ENCODE measurements at regions not wholly inside any gene's neighbourhood (a gene's known extent, or its start where the extent isn't known, plus 50 kb on each side); places are given as distances from the start of the nearest gene placed in this dataset.
"Not testable (repeated sequence)": the region's sequence is repeated elsewhere in the genome, so short reads cannot be mapped to it uniquely, and the experiment has no call there.

DNA sequence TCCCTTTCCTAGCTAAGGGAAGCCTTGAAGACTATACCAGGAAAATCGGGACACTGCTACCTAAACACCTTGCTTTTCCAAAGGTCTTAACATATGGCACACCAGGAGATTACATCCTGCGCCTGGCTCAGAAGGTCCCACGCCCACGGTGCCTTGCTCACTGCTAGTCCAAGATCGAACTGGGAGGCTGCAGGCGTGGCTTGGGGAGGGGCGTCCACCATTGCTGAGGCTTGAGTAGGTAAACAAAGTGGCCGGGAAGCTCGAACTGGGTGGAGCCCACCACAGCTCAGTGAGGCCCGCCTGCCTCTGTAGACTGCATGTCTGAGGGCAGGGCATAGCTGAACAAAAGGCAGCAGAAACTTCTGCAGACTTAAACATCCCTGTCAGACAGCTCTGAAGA, 459.7 kb upstream of the EYS start:
- not testable (repeated sequence) for FAIRE-seq; DNase-seq (ENCODE audit: low spot score in 2 of 2)

DNA sequence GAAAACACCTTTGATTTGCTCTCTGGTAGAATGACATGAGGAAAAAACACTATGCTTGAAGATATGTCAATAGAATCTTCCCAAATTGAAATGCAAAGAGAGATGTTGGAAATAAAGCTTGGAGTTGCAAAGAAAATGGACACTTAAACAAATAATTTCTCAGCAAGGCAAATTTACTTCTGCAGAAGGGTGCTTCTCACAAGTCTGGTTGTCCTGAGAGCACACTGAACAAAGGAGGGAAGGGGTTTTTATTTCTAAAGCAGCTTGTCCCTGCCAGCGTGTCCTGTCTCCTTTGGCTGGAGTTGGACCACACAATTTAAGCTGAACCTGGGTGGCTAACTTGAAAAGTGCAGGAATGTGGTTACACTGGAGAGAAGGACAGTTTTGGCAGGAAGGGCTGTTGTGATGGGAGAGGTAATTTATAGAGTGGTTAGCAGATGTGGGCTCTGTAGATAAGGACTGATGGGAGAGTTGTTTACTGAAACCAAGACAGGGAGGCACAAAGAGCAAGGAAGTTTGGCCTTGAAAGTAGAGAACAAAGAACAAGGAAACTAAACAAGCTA, 454.6 kb upstream of the EYS start:
- FAIRE-seq (no peak), DNase-seq (ENCODE audit: low spot score in 2 of 2) (no peak)

DNA sequence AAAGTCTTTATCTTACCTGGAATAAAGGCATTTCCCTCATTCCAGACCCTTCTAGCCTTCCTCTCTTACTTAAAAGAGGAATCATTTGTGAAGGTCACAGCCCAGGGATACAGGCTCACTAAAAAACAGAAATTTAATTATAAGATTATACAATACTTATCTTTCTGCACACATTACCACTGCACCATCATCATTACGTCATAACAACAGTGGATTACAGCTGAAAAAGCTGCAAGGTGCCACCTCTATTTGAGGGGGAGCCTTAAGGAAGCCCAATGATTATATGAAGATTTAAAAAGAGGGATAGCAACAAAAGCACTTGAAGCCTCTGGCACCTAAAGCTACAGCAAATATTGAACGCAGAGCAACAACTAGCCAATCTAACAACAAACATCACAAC, 452.9 kb upstream of the EYS start:
- no peak for FAIRE-seq
- no peak for DNase-seq (ENCODE audit: low spot score in 2 of 2)

DNA sequence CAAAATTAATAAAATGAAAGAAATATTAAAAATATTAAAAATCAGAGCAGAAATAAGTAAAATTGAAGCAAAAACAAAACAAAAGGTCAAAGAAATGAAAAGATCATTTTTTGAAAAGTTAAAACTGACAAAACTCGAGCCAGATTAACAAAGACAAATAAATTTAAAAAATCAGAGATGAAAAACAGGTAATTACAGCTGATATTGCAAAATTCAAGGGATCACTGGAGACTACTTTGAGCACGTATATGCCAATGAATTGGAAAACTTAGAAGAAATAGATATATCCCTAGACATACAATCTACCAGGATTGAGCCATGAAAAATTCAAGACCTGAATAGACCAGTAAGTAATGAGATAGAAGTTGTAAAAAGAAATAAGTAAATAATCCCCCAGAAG, 446.2 kb upstream of the EYS start:
- peak; percentile 52 for FAIRE-seq
- DNase-seq (ENCODE audit: low spot score in 2 of 2): no peak

DNA sequence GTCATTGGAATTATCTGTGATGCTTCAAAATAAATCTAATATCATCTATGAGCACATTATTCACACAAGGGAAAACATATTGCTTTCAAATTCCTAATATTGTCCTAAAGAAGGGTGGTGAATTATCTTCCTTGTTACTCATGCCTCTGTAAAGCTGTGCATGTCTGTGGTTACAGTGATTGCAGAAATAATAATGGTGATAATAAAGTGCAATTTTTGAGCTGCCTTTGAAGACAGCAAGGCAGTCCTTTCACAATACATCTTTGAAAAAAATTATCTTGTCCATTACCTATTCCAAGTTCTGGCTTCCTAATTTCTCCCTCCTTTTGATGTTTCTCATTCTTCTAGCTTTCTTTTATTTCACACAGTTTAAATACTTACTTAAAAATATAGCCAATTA, 442.1 kb upstream of the EYS start:
- DNase-seq (ENCODE audit: low spot score in 2 of 2) (no peak), FAIRE-seq (no peak)

DNA sequence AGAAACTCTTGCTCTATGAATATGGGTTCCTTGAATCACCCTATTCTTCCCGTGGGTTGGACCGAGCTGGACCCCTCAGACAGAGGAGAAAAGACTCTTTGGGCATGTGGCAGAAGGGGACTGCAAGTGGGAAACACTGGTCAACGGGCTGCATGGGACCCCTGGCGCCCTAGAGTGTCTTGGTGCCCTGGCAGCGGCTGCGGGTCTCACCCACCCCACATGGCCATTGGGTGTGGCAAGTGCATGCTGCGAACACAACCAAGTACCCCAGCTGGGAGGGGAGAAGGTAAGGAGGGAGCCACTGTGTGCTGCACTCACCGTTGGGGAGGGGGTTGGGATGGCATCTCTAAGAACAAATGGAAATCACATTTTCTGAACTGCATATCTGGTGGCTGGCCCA, 438.8 kb upstream of the EYS start:
- DNase-seq (ENCODE audit: low spot score in 2 of 2): no peak
- FAIRE-seq: no peak

DNA sequence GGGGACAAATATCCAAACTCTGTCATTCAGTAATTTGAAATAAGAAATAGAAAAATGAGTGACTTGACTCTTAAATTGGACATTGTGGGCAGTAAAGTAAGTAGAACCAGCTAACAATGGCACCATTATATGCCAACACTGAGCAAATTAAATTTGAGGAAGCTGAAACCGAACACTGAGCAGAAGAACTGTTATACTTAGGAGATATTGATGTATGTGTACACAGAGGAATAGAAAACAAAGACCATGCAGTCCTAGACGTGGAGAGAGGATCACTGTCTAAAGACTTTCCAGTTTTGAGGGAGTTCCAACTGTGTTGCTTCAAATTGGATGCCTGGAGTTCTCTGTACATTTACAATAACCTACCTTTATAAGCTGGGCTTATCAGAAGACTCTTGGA, 427.0 kb upstream of the EYS start:
- no peak for DNase-seq (ENCODE audit: low spot score in 2 of 2)
- no peak for FAIRE-seq

DNA sequence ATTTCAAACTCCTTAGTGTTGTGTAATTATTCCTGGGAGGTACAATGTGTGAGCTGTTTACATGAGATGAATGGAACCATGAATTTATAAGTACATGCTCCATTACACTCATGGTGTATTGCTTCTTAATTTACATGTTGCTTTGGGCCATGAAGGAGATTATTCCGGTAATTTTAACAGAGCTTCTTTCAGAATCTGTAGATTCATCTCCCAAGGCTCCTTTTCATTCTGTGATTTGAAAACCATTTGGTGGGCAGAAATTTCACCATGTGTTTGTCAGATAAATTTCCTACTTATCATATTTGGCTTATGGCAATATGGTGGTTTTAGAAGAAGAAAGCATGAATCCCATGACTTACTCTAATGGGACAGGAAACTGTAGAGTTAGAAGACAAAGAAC, 421.6 kb upstream of the EYS start:
- DNase-seq (ENCODE audit: low spot score in 2 of 2): no peak
- FAIRE-seq: no peak

DNA sequence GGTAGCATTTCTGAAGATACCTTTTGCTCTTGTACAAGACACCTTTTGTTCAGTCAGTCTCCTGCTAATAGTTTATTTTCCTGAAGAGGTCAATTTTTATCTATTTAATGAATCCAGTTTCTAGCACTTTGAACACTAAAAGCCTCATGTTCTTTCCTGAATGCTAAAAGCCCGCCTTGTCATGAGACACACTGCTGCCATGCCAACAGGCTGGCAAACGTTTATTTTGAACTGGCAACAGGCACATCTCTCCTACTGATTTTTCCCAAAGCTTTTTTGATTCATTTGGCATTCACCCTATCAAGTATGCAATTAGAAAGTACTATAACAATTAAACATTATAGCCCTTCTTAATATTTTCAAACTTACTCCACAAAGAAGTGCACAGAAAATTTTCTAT, 421.2 kb upstream of the EYS start:
- DNase-seq (ENCODE audit: low spot score in 2 of 2) (no peak), FAIRE-seq (no peak)

DNA sequence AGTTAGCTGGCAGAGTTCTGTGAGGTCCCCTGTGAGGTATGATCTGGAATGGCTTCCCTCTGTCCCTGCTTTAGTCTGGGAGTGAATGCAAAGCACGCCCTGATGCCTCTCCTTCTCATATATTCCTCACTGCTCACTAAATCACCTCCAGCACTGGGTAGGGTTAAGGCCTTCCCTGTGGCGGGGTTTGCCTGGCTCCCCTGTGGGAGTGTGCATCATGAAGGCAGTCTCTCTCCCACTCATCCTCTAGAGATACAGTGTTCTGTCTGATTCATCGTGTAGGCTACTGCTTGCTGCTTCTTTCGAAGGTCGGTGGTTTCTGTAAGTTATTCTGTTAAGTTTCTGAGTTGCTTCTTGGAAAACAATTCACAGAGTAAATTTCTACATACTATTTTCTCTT, 420.0 kb upstream of the EYS start:
- DNase-seq (ENCODE audit: low spot score in 2 of 2) (no peak), FAIRE-seq (no peak)

DNA sequence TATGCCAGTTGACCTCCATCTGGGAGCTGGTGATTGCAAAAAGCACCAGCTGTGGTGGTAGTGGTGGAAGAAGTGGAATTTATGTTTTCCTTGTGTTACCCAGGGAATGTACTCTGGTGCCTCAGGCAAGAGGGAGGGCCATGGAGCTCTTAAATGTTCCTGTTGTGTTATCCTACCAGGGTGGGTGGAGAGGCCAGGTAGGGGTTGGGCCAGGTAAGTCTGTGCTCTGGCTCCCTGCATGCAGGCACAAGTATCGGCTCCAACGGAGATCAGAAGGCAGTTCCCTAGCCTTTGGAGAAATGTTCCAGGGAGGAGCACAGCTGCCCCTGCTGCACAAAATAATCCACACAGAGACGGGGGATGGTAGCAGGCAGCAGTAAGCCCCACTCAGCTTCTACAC, 419.3 kb upstream of the EYS start:
- FAIRE-seq (no peak), DNase-seq (ENCODE audit: low spot score in 2 of 2) (no peak)

DNA sequence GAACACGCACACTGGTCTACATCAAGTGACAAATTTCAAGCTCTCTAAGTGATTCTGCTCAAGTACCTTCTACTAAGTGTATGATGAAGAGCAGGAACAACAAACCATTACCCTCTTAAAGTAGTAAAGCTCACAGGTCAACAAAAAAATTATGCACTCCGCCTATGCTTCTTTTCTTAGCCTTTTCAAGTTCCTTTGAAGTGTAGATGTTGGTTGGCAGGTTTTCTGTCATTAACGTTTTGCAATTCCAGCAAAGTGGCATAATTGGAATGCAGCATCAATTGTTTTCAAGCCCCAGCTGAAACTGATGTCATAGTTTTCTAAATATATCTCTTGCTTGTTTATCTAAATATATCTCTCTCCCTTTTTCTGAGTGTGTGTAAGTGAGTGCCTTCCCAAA, 396.9 kb upstream of the EYS start:
- no peak for DNase-seq (ENCODE audit: low spot score in 2 of 2)

DNA sequence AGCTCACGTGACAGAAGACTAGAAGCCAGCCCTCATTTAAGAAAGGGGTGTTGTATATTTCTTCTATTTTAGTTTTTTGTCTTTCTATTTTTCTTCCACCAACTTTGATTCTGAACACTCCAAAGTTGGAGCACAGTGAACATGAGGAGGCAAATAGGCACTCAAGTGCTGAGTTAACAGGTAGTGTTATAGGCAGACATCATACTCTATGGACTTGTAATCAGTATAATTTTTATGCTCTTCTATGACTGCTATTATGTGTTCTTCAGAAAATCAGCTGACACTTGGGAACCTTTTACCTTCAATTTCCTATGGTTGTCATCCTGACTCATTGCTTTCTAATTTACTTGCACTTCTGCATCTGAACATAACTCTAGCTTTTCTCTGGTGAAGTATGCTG, 396.3 kb upstream of the EYS start:
- FAIRE-seq (no peak), DNase-seq (ENCODE audit: low spot score in 2 of 2) (no peak)

More for the DNA sequence above, 396.9 kb upstream of the EYS start:
- no peak for FAIRE-seq

DNA sequence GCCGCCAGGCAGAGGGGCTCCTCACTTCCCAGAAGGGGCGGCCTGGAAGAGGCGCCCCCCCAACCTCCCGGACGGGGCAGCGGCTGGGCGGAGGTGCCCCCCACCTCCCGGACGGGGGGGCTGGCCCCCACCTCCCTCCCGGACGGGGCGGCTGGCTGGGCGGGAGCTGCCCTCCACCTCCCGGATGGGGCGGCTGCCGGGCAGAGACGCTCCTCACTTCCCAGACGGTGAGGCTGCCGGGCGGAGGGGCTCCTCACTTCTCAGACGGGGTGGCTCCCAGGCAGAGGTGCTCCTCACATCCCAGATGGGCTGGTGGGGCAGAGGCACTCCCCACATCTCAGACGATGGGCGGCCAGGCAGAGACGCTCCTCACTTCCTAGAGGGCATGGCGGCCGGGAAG, 389.7 kb upstream of the EYS start:
- FAIRE-seq (no peak), DNase-seq (ENCODE audit: low spot score in 2 of 2) (no peak)

DNA sequence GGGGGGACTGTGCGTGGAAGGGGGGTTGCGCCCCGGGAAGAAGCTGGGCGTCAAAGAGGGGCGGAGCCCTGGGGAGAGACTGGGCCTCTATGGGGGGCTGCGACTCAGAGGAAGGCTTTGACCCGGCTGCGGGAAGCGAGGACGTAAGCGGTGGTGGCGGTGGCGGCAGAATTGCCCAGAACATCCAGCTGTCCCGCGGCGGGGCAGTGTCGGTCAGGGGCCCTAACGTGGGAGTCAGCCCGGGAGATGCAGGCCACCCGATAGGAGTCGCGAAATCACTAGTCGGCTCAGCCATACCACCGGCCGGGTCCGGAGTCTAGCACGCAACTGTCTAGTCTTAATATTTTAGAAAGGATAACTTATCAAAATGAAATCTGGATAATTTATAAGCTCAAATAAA, 387.6 kb upstream of the EYS start:
- FAIRE-seq: no peak
- DNase-seq (ENCODE audit: low spot score in 2 of 2): no peak

DNA sequence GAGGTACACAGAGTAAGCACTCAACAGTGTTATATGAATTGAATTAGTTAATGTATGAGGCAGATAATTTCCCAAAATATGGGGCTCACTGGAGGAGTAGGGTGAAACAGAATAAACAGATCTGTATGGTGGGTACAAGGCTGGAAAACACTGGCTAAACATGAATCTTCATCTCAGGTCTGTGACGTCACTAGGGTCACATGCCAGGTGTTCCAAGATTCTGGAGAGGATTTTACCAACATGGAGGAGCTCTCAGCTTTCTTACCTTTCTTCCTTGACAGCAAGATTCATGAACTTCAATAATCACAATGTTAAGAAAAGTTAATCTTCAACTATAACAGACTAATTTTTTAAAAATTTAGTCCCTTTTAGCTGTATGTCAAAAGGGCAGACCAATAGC, 385.3 kb upstream of the EYS start:
- not testable (repeated sequence) for DNase-seq (ENCODE audit: low spot score in 2 of 2); FAIRE-seq

DNA sequence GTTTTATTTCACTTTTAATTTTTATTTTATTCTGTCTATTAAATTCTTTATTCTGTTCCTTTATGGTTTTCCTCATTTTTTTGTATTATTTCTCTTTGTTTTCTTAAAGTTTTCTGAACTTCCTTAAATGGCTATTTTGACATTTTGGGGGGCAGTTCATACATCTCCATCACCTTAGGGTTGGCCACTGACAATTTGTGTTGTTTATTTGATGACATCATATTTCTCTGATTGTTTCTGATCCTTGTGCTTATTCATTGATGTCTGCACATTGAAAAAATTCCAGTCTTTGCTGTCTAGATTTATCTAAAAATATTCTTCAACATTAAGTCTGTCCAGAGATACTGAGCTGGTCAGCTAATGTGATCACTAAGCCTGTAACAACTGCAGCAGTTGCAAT, 379.5 kb upstream of the EYS start:
- FAIRE-seq (no peak), DNase-seq (ENCODE audit: low spot score in 2 of 2) (no peak)

DNA sequence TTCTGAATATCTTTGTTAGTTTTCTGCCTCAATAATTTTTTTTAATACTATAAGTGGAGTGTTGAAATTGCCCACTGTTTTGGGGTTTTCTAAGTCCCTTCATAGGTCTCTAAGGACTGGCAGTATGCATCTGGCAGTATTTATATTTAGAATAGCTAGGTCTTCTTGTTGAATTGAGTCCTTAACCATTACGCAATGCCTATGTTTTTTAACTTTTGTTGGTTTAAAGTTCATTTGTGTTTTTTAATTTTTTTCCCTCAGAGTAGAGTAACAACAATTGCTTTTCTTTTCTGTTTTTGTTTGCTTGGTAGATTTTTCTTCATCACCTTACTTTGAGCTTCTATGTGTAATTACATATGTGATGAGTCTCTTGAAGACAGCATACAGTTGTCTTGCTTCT, 375.9 kb upstream of the EYS start:
- DNase-seq (ENCODE audit: low spot score in 2 of 2): no peak
- no peak for FAIRE-seq

DNA sequence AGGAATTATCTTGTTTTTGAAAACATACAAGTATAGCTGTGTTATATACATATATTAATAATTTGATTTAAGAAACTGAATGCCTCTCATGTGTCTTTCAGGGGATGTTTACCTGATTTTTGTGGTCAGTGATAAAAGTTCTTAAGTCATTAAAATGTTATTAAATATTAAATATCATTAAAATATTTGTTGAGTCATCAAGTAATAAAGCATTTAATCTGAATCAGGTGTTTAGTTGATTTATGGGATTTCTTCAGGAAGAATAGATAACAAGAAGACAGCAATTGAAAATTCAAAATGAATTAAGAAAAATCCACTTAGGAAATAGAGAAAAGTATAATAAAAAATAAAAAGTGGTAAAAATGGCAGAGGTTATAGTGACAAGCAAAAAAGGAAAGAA, 361.9 kb upstream of the EYS start:
- FAIRE-seq (peak; percentile 39), DNase-seq (ENCODE audit: low spot score in 2 of 2) (no peak)

DNA sequence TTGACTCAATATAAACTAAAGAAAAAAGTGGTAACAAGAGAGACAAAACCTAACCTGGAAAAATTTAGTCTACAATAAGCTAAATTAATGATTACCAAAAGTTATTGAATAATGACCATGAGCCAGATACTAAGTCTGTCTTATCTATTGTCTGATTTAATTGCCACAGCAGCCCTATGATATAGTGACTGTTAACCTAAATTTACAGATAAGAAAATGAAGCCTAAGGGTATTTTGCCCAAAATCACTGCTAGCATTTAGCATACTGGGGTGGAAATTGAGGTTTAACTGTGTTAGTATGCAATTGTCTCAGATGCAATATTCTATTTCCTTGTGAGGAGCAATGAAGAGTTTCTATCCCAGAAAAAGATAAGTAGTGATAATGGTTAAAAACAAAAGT, 361.0 kb upstream of the EYS start:
- FAIRE-seq (no peak), DNase-seq (ENCODE audit: low spot score in 2 of 2) (no peak)

DNA sequence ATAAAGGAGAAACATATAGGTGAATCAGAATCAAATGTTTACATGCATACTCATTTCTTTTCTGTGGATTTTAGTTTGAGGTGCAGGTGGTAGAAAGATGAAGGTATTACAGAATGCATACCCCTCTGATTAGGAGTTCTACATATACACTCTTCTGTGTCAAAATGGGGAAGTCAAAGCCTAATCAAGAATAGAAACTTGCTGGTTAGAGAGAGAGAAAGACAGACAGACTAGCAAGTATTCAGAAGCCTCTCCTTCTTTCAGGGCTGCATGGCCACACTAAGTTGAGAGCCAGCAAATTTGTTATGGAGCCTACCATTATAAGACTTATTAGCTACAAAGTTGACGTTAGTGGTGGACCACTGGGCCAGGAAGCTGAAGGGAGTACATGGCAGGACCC, 358.3 kb upstream of the EYS start:
- no peak for DNase-seq (ENCODE audit: low spot score in 2 of 2)
- no peak for FAIRE-seq

DNA sequence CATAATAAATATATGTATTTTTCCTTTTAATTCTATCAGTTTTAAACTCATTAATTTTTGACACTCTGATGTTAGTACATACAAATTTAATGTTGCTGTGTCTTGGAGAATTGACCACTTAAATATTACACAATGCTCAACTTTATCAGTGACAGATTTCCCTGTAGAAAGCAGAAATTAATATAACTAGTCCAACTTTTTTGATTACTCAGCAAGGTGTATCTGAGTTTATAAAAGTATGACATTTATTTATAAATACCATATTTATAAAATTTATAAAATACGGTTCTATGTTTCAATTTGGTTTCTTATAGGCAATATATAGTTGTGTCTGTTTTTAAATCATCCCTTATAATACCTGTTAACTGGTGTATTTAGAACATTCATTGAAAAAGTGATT, 350.0 kb upstream of the EYS start:
- peak; percentile 37 for FAIRE-seq

DNA sequence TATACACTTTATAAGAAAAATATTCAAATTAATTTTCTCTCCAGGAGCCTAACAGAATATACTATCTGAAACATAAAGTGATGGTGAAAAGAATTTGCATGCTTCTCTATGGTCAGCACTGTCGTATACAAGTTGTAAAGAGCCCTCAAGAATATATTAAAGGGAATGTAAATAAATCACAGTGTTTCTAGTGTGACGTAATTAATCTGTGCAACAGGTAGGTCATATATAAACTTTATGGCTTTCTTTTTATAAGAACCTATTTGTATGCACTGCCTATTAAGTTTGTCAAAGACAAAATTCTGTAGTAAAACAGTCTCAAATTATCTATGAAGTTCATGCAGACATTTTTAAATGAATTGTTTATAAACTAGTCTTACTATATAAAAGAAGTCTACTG, 347.9 kb upstream of the EYS start:
- FAIRE-seq (no peak), DNase-seq (ENCODE audit: low spot score in 2 of 2) (no peak)

More for the DNA sequence above, 350.0 kb upstream of the EYS start:
- no peak for DNase-seq (ENCODE audit: low spot score in 2 of 2)
